NCI-H82 treated with DMSO at 0.1 percent for 48 hours (cell line): ENCODE measurements at regions not wholly inside any gene's neighbourhood (a gene's known extent, or its start where the extent isn't known, plus 50 kb on each side); places are given as distances from the start of the nearest gene placed in this dataset.

Experiments
- DNase-seq: peaks from one replicate; lab custom pipeline; 2025; ENCODE audit not compliant: unreplicated experiment; lab: John Stamatoyannopoulos, UW

DNA sequence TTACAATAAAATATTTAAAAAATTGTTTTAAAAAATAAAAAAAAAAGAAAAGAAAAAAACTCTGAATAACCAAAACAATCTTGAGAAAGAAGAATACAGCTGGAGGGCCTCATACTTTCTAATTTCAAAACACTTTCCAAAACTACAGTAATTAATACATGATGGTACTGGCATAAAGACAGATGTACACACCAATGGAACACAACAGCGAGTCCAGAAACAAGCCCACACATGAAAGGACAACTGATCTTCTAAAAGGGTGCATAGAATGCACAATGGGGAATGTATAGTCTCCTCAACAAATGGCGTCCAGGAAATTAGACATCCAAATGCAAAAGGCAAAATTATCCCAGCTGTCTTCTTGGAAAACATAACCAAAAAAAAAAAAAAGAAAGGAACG is 99.6 kb downstream of the LURAP1L start:
- DNase-seq, result no peak

DNA sequence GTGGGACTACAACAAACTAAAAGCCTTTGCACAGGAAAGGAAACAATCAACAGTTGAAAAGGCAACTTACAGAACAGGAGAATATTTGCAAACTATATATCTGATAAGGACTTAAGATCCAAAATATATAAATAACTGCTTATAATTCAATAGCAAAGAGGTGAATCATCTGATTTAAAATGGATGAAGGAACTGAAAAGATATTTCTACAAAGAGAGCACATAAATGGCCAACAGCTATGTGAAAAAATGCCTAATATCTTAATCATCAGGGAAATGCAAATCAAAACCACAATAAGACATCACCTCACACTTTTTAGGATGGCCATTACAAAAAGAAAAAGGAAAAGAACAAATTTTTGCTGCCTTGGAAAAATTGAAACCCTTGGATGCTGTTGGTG is 100.4 kb downstream of the LURAP1L start:
- DNase-seq, result no peak

DNA sequence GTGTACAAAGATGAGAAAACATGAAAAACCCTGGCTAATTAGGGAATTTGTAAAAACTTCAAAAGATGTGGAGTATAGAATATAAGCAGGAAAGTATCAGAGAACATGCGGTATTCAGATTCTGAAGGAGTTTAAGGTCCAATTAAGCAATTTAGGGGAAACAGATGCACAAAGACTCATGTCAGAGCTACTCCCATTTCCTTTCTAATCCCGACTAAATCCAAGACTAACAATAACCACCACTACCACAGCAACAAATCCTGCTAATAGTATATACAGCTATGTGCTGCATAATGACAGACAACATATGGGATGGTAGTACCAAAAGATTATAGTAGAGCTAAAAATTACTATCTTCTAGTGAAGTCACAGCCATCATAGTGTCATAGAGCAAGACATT is 102.1 kb downstream of the LURAP1L start:
- DNase-seq, result peak; percentile 54

DNA sequence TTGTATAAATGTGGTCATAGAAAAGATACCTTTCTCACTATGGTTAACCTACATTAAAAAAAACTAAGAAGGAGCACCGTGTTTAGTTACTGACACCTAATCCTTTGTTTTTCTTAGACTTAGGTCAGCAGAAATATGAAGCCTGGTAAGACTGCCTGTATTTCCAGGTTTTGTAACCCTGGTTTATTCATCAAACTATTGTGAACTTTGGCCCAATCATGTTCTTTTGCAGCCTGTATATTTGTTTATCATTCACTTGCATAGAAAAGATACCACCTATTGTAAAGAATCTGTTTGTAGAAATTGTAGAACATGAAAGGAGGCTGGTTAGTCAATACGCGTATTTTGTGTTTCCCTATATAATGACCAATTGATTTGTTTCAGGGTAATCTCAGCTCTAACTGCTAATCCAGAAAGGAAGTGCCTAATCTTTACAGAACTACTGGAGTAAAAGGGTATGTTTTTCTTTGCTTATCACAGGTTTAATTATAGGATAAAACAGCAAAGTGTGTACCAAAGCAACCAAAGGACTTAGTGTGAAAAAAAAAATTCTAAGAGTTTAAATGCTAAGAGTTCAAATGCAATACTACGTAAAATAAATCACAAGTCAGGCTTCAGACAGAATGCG is 103.6 kb downstream of the LURAP1L start:
- DNase-seq, result no peak

DNA sequence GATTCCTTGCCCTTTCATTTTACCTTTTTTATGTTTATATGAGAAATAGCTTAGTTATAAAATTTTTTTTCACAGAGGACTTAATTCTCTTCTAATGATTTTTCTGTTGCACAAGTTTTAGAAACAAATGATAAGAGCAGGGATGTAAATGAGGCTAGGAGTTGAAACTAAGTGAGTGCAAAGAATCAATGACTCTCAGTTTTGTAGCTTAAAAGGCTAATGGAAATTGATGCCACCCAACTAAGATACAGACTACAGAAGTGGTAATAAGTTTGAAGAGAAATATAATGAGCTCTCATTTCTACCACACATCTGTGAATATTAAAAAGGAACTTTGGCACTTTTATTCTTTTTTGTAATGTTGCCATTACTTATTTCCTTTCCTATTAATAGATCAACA is 105.1 kb downstream of the LURAP1L start:
- DNase-seq, result no peak

DNA sequence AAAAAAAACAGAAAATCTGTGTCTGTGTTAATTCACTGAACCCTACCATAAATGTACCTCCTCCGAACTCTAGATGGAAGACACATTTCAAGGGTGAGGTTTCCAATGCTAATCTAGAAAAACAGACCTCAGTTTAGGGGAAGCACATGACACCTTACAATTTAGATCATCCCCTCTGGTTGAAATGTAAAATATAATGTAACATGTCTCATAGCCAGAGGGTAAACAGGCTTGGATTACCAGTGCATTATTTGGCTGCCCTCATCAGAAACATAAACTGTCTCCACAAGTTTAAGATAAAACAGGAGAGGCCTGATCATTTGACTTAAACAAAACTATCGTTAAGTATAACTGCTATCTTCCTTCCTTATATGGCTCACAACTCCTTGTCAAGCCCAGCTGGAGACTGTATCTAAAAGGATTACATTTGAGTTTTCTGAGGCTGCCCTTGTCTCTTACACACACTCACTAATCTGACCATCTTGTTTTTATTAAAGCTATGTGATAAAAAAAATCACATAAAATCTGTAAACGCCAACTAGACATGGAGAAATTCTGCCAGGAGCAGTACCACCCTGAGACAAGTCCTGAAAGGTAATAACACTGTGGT is 105.7 kb downstream of the LURAP1L start:
- DNase-seq, result peak; percentile 69

DNA sequence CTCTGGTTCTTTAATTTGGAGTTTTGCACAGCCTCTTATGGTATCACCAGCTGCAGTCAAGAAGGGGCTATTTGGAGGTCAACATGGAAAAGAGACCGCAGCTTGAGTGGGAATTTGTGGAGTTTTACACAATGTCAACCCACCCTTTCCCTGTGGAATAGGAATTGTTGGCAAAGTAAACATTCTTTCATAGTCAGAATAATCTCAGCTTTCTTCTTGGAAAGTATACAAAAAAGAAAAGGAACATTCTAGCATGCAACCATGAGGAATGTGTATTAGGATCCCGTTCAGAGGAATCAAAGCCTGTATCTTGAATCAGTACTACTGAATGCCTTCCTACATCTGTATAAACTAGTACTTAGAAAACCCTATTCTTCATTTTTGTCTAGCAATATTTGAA is 107.6 kb downstream of the LURAP1L start:
- no peak for DNase-seq

DNA sequence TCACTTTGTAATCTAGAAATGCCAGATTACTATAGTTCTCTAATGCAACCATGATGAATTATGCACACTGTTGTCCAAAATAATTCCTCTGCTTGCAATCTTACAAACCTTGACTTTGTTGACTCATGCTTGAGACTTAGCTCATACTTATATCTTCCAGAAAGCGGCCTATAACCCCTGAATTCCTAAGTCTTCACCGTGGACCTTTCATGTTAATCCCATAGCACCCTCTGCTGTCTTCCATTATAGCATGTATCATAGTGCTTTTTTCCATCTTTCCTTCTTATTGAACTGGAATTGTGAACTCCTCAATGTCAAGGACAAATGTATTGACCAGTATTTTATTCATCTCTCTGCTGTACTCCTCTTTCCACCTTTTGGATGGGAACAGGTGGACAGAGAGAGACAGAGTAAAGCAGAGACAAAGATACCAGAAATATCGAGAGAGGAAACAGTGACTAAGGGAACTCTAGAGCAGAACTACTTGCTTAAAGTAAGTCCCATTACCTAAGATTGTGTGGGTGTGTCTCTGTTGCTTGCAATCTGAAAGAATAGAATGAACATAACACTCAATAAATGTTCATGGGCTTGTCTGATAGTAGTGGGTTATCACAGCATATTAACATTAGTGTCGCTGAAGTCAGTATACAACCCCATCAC is 110.0 kb downstream of the LURAP1L start:
- DNase-seq, result peak; percentile 2

DNA sequence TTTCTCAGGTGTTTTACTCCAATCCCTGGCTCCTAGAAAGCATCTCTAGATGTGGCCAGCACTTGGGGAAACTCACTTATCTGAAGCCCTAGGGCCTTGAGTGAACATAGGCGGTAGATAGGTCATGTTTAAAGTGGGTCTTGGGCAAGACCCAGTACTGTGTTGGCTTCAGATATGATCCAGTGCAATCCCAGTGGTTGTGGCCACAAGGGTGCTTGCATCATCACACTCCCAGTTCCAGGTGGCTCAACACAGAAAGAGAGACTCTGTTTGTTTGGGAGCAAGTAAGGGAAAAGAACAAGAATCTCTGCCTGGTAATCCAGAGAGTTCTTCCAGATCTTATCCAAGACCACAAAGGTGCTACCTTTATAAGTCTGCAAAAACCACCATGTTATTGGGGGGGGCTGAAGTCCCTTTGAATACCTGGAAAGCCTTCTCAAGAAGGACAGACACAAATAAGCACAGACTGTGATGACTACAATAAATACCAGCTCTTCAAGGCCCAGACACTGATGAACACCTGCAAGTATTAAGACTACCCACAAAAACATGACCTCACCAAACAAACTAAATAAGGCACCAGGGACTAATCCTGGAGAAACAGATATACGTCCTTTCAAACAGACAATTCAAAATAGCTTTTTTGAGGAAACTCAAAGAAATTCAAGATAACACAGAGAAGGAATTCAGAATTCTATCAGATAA is 114.7 kb downstream of the LURAP1L start:
- DNase-seq, result no peak

DNA sequence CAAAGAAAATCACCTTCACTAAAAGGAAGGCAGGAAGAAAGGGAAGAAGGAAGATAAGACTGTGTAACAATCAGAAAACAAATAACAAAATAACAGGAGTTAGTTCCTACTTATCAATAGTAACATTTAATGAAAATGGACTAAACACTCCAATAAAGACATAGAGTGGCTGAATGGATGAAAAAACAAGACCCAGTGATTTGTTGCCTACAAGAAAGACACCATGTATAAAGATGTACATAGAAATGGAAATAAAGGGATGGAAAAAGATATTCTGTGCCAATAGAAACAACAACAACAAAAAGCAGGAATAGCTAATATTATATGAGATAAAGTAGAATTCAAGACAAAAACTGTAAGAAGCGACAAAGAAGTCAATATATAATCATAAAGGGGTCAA is 116.8 kb downstream of the LURAP1L start:
- DNase-seq, result no peak

DNA sequence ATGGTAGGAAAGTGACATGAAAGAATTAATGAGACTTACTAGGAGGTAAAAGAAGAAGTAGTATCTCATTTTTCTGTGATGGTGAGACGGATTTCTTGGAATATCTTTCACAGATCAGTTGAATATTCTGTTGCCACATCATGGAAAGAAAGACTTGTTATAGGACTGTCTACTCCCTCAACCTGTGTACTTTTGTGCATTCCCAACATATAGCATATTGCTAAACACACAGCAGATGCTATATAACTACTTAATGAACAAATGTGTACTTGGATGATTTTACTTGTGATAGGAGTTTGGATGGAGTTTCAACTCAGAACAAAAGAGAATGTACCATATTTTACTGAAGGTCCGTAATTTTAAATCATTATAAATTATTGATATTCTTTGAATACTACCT is 128.5 kb downstream of the LURAP1L start:
- DNase-seq, result no peak

DNA sequence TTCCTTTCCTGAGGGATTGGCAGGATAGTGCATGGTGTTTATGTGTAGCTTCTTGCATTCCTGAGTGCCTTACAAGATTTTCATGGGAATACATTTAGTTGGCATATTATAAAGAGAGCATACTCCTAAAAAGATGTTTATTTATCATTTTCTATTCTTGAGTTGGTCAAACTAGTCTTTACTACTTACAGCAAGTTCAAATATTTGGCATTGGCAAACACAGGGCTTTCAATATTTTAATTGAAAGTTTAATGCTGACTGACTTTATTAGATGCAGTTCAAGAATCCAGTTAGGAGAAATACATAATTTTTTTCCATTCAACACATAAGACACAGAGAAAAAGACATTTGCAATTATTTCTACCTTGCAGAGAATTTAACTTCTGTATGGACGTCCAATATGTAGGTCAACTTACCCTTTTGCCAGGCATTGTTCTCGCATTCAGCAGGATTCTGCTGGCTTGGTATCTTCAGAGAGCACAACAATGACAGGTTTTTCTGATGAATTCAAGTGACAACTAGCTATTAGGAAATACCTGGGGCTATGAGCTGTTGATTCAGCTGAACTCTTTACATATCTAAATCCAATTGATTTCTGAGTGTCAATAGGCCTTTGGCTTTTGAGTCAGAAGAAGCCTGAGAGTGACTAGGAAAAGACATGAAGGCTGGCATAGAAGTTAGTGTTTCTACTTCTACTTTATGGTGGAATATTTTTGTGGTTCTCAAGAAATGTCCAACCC is 129.6 kb downstream of the LURAP1L start:
- no peak for DNase-seq

DNA sequence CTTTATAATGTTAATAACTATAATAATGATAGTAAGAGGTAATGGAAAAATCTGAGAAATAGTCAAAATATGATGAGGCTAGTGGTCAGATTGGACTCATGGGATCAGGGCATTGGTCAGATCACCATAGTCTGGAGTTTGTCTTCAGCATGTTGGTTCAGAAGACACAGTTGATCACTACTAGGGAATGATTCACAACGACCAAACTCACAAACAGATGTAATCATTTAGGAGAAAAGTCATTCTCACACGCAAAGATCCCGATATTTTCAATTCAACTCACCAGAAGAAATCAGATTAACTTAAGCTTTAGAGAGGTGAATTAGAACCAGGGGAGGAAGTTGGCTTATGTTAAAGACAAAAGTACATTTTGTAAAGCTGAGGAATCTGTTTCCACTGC is 131.8 kb downstream of the LURAP1L start:
- DNase-seq, result no peak

DNA sequence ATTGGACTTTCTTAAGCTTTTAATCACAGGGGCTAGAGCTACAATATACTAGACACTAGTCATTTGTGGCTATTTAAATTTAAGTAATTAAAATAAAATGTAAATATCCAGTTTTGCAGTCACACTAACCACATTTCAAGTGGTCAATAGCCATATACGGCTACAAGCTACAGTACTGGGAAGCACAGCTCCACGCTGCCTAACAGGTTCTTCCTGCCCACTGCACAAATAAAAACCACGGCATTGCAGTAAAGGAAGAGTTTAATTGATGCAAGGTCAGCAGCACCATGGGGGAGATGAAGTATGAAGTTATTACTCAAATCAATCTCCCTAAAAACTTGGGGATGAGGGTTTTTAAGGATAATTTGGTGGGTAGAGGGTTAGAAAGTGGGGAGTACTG is 134.1 kb downstream of the LURAP1L start:
- no peak for DNase-seq

DNA sequence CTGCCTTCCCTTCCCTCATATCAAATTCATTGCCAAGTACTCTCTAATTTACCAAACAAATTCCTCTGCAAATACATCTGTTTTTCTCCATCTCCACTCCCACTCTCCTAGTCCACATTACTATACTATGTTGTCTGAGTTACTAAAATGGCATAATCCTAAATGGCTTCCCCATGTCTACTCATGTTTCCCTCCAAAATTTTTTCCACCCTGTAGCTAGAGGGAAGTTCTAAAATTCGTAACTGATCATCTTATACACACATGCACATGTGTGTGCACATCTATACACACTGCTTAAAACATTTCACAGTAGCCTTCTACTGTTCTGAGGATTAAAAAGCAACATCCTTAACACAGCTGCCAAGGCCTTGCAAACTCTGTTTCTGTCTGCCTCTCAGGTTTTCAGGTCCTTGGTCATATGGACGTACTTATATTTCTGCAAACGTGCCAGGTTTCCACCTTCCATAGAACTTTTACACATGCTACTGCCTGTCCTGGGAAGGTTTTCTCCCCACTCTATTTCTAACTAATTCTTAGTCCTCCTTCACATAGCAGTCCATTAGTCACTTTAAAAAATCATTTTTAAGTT is 140.6 kb downstream of the LURAP1L start:
- DNase-seq, result no peak

DNA sequence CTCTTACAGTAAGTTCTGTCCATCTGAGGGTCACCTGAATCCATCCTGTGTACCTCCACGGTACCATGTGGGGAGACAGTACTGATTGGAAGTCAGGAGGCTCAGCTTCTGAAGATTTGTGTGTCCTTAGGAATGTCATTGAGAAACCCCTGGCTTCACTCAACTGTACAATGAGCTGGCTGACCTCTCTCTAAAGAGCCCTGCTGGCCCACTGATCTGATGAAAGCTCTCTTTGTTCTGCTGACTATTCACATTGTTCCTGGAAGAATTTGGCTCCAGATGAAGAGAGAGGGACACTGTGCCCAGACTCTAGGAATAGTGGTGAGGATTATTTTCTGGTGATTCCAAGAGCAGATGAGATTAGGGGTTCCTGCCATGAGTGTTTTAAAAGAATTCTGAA is 141.2 kb downstream of the LURAP1L start:
- no peak for DNase-seq

DNA sequence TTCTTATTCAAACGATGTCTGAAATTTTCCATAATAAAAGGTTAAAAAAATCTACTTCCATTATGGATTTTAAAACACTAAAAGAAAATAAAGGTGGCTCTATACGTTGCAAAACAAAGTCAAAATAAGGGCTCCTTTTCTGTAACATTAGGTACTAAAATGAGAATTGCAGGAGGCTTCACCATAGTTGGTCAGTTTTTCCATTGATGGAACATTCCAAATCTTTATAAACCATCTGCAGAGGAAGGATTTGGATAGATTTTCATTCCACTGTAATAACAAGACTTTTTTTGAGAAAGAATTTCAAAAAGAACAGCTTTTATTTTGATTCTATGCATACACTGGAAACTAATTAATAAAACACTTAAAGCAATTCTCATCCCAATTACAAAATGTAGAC is 145.6 kb downstream of the LURAP1L start:
- no peak for DNase-seq

DNA sequence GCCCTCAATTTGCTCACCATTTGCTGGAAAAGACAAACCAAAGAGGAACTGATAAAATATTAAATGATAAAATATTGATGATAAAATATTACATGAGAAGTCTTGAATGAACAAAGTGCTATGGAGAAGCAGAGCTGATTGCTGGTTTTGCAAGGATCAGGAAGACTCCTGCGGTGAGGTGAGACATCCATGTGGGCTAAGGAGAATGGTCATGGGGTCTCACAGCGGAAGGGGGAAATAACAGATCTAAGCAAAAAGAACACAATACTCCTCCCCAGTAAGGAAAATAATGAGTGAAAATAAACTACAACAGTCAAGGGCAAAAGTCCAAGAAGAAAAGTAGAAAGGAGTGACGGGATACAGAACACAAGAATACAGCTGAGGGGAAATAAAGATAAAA is 146.8 kb downstream of the LURAP1L start:
- DNase-seq, result no peak

DNA sequence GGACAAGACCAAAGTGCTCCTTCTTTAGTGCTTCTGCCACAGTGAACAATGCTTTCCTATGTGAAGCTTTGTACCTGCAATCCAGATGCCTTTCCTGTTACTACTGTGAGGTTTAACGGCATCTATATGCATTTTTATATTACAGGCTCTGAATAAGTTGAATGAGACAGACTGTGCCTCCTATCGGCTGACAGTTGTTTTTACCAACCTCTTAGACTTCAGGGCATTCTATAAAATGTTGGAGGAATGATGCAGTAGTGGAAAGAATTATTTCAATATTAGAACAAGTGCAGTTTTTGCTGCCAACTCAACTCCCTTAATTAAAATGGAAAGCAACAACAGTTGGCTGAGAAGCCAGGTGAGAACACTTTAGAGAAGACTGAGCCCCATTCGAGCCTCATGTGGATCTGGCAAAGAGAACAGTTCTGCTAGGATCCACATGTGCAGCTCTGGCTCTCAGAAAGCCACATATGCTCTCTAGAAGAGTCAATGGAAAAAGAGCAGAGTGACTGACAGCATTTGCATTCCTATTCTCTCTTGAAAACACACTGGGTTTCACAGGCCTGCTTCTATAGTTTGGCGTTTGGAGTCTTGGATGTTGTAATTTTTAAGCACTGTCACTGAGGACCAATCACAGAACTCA is 147.5 kb downstream of the LURAP1L start:
- no peak for DNase-seq

DNA sequence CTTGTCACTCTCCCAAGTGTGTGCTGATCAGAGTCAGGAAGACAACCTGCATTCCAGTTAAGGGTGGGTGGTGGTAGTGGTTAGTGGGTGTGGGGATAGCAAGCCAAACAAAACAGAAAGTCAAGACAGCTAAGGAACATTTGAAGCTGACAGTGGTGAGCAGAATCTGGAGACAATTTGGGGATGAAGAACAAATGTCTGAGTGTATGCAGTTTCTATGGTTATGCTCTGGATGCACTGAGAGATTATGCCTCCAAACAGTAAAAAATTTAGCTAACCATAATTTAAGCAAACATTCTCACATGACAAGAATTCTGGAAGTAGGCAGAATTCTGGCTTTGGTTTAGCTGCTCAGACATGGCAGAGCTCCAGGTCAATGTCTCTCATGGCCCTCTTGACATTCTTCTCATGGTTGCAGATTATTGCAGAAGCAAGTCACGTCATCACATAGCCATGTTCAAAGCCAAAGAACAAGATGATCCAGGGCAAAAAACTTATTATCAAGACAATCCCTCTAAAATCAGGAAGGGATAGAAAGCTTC is 148.7 kb downstream of the LURAP1L start:
- DNase-seq, result no peak
